GM04503 (cell line): ENCODE measurements at regions not wholly inside any gene's neighbourhood (a gene's known extent, or its start where the extent isn't known, plus 50 kb on each side); places are given as distances from the start of the nearest gene placed in this dataset.
"Not testable (repeated sequence)": the region's sequence is repeated elsewhere in the genome, so short reads cannot be mapped to it uniquely, and the experiment has no call there.

ENCODE experiments used
- DNase-seq: peaks from one replicate; pipeline ENCODE4 v3.0.0-alpha.2; 2012; ENCODE audit warnings: low read depth

- DNase-seq = no peak
Measured at GRCh38 chr4:146124023-146124680, 51.4 kb upstream of the LSM6 start.

DNA sequence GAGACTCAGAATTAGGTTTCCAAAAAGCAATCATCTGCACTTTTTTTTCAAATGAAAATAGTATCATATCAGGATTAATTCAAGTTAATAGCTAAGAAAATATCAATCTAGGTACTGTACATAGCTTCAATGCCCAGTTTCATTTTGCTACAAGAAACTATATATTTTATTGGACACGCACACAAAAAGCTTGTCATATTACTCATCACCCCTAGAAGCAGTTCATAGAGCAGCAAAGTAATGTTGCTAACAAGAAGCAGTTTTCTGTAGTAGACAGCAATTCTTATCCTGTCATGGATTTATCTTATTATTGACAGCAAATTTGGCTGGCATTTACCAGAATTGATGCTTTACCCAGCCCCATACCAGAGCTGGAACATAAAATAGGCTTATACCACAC lies 52.3 kb upstream of the LSM6 start:
- no peak for DNase-seq

- no peak for DNase-seq
Measured at GRCh38 chr4:146122398-146122797, 53.1 kb upstream of the LSM6 start.

DNA sequence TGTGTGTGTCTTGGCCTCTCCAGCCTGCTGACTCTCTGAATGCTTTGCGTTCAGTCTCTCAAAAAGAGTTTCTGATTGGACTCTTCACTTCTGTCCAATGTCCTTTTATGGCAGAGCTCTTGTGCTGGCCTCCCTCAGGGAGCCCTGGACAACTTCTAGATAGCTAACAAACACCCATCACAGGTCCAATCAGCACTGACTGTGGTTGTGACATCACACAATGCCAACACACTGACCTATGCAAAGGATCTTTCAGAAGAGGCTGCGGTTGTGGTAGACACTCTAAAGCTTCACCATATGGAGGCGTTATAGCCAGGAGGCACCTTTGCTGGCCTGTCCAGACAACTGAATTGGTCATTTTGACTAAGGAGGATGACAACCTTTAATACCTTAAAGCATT lies 53.8 kb upstream of the LSM6 start:
- no peak for DNase-seq

DNA sequence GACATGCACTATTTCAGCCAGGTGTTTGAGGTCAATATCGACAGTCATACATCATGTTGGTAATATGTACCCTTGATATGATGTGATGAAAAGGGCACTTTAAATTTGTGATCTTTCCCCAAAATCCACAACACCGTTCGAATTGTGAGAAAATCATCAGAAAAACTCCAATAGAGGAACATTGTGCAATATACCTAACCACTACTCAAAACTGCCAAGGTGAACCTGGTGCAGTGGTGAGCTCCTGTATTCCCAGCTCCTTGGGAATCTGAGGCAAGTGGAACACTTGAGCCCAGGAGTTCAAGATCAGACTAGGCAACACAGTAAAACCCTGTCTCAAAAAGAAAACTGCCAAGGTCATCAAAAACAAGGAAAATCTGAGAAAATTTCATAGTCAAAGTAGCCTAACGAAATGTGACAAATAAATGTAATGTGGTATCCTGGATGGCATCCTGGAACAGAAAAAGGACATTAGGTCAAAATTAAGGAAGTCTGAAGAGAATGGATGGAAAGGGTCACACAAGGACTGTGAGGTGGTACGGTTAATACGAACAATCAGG lies 55.6 kb upstream of the LSM6 start:
- DNase-seq = no peak

- no peak for DNase-seq
Measured at GRCh38 chr4:146114066-146114465, 61.5 kb upstream of the LSM6 start.

DNA sequence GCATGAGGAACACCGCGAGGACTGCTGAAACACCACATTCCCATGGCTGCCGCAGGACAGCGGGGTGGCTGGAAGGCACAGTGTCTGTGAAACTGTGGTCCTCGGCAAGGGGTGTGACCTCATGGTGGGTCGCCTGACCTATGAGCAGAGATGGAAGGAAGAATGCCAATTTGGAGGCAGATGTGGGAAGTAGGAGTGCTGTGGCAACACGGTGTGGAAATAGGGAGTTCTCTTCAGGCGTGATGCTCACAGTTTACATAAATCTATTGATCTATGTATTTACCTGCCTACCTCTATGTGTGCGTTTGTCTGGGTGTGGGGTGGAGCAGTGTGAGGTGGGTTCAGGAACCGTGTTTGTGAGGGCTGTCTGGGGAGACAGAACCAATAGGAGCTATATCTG lies 62.3 kb upstream of the LSM6 start:
- DNase-seq = no peak

- no peak for DNase-seq
Measured at GRCh38 chr4:146112389-146112788, 63.1 kb upstream of the LSM6 start.

DNA sequence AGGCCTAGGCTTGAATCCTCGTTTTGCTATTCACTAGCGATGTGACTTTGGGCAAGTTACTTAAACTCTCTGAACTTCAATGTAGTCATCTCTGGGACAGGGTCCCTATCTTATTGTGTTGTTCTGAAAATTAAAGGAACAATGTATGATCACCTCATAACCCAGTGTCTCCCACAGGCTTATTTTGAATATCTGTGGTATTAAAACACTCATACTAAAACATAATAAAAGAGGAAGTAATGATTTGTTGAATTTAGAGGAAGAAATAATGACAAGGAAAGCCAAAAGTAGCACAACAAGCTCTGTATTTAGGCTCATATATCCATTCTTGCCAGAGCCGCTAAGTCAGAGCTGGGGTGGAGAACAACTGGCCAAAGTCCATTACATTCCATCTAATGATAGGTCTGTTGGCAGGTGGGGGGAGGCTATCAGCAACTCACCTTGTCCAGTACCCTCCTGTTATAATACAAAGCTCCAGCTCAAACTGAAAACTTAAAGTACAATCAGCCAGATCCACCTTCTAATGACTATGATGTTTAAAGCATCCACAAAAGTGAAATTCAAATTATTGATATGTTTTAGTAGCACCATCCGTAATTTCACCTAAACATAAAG lies 64.5 kb upstream of the LSM6 start:
- DNase-seq = no peak

- no peak for DNase-seq
Measured at GRCh38 chr4:146108756-146109155, 66.8 kb upstream of the LSM6 start.

DNA sequence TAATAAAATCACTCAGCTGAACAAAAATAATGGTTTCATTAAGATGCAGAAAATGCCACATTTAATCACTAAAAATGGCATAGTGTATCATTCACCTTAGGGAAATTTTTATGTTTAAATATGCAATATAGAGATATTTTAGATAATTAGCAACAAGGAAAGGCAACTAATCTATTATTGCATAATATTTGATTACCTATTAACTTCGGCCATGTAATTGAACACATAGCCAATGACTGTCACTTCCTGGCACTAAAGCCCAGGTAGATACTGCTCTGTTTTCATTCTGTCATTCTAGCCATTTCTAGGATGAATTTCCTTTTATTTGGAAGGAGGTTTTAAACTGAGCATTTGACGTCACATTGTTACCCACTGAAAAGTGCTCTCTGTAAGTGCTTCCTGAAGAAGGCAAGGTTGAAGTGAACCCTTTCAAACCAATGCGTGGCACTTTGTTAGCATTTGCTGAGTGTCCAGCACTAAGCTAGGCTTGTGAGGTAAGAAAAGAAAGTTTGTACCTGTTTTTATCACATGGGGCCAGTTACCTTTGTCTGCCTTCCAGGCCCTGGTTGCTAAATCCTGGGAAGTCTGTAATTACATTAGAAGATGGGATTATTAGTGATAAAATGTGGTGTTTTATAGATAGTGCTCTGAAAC lies 67.8 kb upstream of the LSM6 start:
- no peak for DNase-seq

- no peak for DNase-seq
Measured at GRCh38 chr4:146105464-146105863, 70.1 kb upstream of the LSM6 start.

- DNase-seq = no peak
Measured at GRCh38 chr4:146104541-146104940, 71.0 kb upstream of the LSM6 start.

DNA sequence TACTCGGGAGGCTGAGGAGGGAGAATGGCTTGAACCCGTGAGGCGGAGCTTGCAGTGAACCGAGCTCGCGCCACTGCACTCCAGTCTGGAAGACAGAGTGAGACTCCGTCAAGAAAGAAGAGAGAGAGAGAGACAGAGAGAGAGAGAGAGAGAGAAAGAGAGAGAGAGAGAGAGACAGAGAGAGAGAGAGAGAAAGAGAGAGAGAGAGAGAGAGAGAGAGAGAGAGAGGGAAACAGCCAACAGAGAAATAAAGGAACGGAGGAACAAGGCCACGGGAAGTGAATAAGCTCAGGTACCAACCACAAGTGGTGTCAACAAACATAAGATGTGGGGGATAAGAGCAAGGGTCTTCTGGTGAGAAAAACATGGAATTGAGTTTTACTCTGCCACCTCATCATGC lies 71.5 kb upstream of the LSM6 start:
- not testable (repeated sequence) for DNase-seq

DNA sequence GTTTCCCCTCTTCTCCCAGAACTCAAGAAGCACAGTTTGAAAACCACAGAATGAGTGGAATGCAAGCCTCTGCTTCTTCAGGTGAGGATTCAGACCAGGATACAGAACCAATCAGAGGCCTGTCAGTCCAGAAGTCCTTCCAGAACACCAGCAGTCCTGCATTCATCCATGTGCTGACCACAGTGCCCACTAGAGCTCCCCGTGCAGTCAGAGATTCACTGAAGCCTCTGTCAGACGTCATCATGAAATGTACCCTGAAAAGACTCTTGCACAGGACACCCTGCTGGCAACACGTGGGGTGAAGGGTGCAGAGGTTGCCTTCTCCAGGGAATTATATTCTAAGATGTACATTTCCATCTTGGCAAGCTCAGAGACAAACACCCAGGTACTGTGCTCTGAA lies 75.9 kb upstream of the LSM6 start:
- DNase-seq = no peak

- DNase-seq = no peak
Measured at GRCh38 chr4:146098978-146099377, 76.5 kb upstream of the LSM6 start.

- DNase-seq = no peak
Measured at GRCh38 chr4:146098397-146098796, 77.1 kb upstream of the LSM6 start.

DNA sequence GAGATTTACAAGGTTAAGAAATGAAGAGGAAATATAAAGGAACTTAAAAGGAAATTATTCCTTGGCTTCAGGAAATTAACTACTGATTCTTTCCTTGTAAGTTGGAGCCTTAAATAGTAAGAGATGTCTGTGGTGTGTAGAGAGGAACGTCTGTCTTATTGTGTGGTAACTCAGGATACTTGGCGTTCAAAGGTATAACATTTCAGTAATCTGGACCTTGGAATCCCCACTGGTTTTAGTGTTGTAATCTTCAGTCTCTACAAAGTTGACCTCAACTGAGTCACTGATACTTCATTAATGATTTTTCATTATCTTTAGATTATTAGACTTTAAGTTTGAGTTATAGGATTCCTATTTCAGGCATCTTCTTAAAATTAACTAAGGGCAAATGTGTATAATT lies 79.1 kb upstream of the LSM6 start:
- DNase-seq = no peak

- DNase-seq = no peak
Measured at GRCh38 chr4:146095860-146096259, 79.7 kb upstream of the LSM6 start.

DNA sequence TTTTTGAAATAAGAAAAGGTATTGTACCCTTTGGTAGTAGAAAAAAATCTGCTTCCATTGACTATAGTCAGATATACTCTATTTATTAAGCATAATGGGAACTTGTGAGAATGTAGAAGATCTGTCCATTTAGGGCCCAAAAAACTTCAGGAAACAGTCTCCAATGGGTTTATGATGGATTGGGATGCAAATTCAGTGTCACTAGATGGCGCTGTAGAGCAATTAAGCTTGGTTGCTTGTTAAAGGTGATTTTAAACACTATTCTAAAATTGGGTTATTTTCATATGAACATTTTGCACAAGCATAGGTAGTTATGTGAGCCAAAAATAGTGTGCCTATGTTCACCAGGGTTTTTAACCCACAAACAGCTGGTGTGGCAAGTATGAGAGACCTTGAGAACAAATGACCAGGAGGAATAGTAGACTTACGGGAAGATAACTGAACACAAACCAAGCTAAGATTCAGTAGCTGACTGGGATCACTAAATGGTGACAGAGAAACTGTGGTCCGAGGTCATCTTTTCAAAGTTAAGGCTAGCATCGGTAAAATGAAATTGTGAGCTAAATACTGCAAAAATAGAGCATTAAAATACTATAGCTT lies 80.3 kb upstream of the LSM6 start:
- DNase-seq = peak; percentile 4

DNA sequence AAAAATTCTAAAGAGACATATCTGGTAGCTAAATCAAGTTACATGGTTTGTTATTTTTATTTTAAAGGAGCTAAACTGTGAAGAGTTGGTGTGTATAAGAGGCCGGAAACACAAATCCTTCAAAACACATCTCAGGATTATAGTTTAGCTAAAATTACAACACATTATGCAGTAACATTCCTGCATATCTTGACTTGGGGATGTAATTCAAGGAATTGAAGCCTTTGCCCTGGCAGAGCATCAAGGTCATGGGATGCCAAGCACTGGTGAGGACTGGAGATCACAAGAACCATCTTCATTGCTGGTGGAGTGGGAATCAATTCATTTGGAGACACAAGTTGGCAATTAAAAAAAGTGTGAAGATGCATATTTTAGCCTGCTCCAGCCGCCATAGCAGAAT lies 86.8 kb upstream of the LSM6 start:
- DNase-seq = no peak

GRCh38 chr4:146087856-146088255 lies 87.7 kb upstream of the LSM6 start:
- no peak for DNase-seq

DNA sequence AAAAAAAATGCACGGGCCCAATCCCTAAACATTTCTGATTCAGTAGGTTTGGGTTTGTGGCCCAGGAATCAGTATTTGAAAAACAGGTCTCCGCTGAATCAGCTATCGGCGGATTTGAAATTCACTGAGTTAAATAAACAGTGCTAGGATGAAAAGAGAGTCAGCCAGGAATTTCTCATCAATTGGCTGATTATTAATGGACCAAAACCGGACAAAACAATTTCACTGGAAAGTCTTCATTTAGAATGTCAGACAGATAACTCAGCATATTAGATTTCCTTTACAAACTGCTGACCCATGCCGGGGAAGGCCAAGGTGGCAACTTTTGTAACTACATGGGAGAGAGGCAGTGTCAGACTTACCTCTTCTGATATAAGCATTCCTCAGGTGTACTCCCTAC lies 99.4 kb upstream of the LSM6 start:
- no peak for DNase-seq
